ENCODE measurements at regions not wholly inside any gene's neighbourhood (a gene's known extent, or its start where the extent isn't known, plus 50 kb on each side); places are given as distances from the start of the nearest gene placed in this dataset.

- TF ChIP-seq YY1 (IDR thresholded peaks at IDR 0.05) (no peak), GABPA (IDR thresholded peaks at IDR 0.05 in 1 of 2, conservative IDR thresholded peaks at IDR 0.05 in 1 of 2) (no peak), HNF4G (IDR thresholded peaks at IDR 0.05) (no peak), CTCF (IDR thresholded peaks at IDR 0.05; ENCODE audit: low read depth, low read length, missing input control) (no peak), HNF4A (conservative IDR thresholded peaks at IDR 0.05) (no peak)
- TF ChIP-seq, protein P1, sequence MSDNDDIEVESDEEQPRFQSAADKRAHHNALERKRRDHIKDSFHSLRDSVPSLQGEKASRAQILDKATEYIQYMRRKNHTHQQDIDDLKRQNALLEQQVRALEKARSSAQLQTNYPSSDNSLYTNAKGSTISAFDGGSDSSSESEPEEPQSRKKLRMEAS (IDR thresholded peaks at IDR 0.05): no peak
Observed at GRCh38 chr7:155147624-155148023, 77.5 kb downstream of the HTR5A start (continued).

DNA sequence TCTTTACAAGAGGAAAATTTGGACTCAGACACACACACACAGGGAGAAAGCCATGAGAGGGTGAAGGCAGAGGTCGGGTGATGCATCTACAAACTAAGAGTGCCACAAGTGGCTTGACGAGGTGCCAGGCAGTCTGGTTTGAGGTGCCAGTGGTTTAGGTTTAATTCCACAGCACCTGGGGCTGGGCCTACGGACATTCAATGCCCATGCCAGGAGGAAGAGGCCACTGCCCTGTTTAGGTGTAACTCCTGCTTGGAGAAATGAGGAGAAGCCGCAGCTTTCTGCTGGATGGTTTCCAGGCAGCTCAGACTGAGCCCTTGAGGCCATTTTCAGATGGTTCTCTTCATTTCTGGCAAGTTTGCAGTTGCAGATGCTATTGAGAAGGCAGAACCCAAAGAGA is 83.6 kb downstream of the HTR5A start:
- H3K27ac ChIP-seq (ENCODE audit: low read depth in 1 of 2, low read length in 2 of 2): no peak overlapping the region
- no peaks in the 10 kb centered on the region for H3K4me1 ChIP-seq (ENCODE audit: control insufficient read depth in 4 of 4, insufficient read depth in 4 of 4, low read length in 3 of 4)
- DNase-seq (ENCODE audit: low spot score): no peak
- H3K27me3 ChIP-seq (ENCODE audit: control insufficient read depth in 4 of 4, insufficient read depth in 4 of 4, low read length in 3 of 4): no peaks in the 10 kb centered on the region
- H3K36me3 ChIP-seq (ENCODE audit: control insufficient read depth in 4 of 4, insufficient read depth in 3 of 4, low read depth in 1 of 4, low read length in 3 of 4): no peaks in the 10 kb centered on the region
- no peak for TF ChIP-seq SP1 (IDR thresholded peaks at IDR 0.05)
- TF ChIP-seq, protein P2, sequence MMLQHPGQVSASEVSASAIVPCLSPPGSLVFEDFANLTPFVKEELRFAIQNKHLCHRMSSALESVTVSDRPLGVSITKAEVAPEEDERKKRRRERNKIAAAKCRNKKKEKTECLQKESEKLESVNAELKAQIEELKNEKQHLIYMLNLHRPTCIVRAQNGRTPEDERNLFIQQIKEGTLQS (IDR thresholded peaks at IDR 0.05): no peak
- TF ChIP-seq FOXA1 (IDR thresholded peaks at IDR 0.05): no peak
- TF ChIP-seq HNF4A (conservative IDR thresholded peaks at IDR 0.05): no peak
- no peak for TF ChIP-seq JUND (IDR thresholded peaks at IDR 0.05)
- TF ChIP-seq TAF1 (conservative IDR thresholded peaks at IDR 0.05): no peak
- TF ChIP-seq, protein P1 (IDR thresholded peaks at IDR 0.05): no peak
- no peak overlapping the region for H3K4me3 ChIP-seq (ENCODE audit: low read depth in 1 of 3, low read length in 3 of 3)
- peaks cover 2 to 5% (median 4%) of the 10 kb centered on the region in 4 donors for H3K9me3 ChIP-seq (ENCODE audit: control insufficient read depth in 4 of 4, low read length in 3 of 4)
- H3K9ac ChIP-seq (ENCODE audit: low read depth in 1 of 2, low read length in 2 of 2): no peak overlapping the region
- WGBS: 61% methylated on average over 4 of the region's 4 CpGs

- Histone ChIP-seq H3K27ac (ENCODE audit: low read depth in 1 of 2, low read length in 2 of 2) (no peak overlapping the region), H3K36me3 (ENCODE audit: control insufficient read depth in 4 of 4, insufficient read depth in 3 of 4, low read depth in 1 of 4, low read length in 3 of 4) (no peaks in the 10 kb centered on the region), H3K27me3 (ENCODE audit: control insufficient read depth in 4 of 4, insufficient read depth in 4 of 4, low read length in 3 of 4) (no peaks in the 10 kb centered on the region), H3K9me3 (ENCODE audit: control insufficient read depth in 4 of 4, low read length in 3 of 4) (peaks cover 2 to 6% (median 4%) of the 10 kb centered on the region in 4 donors), H3K9ac (ENCODE audit: low read depth in 1 of 2, low read length in 2 of 2) (no peak overlapping the region), H3K4me1 (ENCODE audit: control insufficient read depth in 4 of 4, insufficient read depth in 4 of 4, low read length in 3 of 4) (no peaks in the 10 kb centered on the region), H3K4me3 (ENCODE audit: low read depth in 1 of 3, low read length in 3 of 3) (no peak overlapping the region)
- no peak for TF ChIP-seq NR2F2 (IDR thresholded peaks at IDR 0.05)
- no peak for TF ChIP-seq GABPA (IDR thresholded peaks at IDR 0.05 in 1 of 2, conservative IDR thresholded peaks at IDR 0.05 in 1 of 2)
- no peak for TF ChIP-seq JUND (IDR thresholded peaks at IDR 0.05)
- WGBS: 66% methylated on average over 10 of the region's 10 CpGs
- no peak for DNase-seq (ENCODE audit: low spot score)
Observed at GRCh38 chr7:155154586-155154985, 84.5 kb downstream of the HTR5A start.

DNA sequence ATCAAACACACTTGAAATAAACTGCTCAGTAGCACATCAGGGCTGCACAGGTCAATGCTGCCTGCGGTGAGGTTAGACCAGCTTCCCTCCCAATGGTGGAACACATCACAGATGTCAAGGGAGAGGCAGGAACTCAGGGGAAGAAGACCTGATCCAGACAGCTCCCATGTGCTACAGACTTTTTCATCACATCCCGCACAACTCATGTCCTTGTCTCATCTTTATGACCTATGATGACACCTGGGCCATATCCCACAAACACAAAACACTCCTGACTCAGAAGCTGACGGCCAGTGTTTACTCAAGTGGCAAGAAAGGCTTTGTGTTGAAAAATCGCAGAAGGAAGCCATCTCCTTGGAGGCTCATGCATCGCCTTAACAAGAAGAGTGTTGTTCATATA is 91.6 kb downstream of the HTR5A start:
- DNase-seq (ENCODE audit: low spot score): no peak
- Histone ChIP-seq H3K27me3 (ENCODE audit: control insufficient read depth in 4 of 4, insufficient read depth in 4 of 4, low read length in 3 of 4) (no peaks in the 10 kb centered on the region), H3K27ac (ENCODE audit: low read depth in 1 of 2, low read length in 2 of 2) (no peak overlapping the region), H3K9ac (ENCODE audit: low read depth in 1 of 2, low read length in 2 of 2) (no peak overlapping the region), H3K4me3 (ENCODE audit: low read depth in 1 of 3, low read length in 3 of 3) (no peak overlapping the region), H3K4me1 (ENCODE audit: control insufficient read depth in 4 of 4, insufficient read depth in 4 of 4, low read length in 3 of 4) (no peaks in the 10 kb centered on the region), H3K36me3 (ENCODE audit: control insufficient read depth in 4 of 4, insufficient read depth in 3 of 4, low read depth in 1 of 4, low read length in 3 of 4) (no peaks in the 10 kb centered on the region), H3K9me3 (ENCODE audit: control insufficient read depth in 4 of 4, low read length in 3 of 4) (peaks cover 0 to 6% (median 2%) of the 10 kb centered on the region in 4 donors)
- TF ChIP-seq RAD21 (IDR thresholded peaks at IDR 0.05) (no peak), TAF1 (conservative IDR thresholded peaks at IDR 0.05) (no peak), GABPA (IDR thresholded peaks at IDR 0.05 in 1 of 2, conservative IDR thresholded peaks at IDR 0.05 in 1 of 2) (no peak), YY1 (IDR thresholded peaks at IDR 0.05) (no peak), EGR1 (IDR thresholded peaks at IDR 0.05; ENCODE audit: low read depth in 2 of 2) (no peak), HNF4G (IDR thresholded peaks at IDR 0.05) (no peak), HNF4A (conservative IDR thresholded peaks at IDR 0.05) (no peak), JUND (IDR thresholded peaks at IDR 0.05) (no peak), SP1 (IDR thresholded peaks at IDR 0.05) (no peak)
- TF ChIP-seq, protein P2 (IDR thresholded peaks at IDR 0.05): no peak
- TF ChIP-seq, protein P3, sequence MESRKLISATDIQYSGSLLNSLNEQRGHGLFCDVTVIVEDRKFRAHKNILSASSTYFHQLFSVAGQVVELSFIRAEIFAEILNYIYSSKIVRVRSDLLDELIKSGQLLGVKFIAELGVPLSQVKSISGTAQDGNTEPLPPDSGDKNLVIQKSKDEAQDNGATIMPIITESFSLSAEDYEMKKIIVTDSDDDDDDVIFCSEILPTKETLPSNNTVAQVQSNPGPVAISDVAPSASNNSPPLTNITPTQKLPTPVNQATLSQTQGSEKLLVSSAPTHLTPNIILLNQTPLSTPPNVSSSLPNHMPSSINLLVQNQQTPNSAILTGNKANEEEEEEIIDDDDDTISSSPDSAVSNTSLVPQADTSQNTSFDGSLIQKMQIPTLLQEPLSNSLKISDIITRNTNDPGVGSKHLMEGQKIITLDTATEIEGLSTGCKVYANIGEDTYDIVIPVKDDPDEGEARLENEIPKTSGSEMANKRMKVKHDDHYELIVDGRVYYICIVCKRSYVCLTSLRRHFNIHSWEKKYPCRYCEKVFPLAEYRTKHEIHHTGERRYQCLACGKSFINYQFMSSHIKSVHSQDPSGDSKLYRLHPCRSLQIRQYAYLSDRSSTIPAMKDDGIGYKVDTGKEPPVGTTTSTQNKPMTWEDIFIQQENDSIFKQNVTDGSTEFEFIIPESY (IDR thresholded peaks at IDR 0.05): no peak
- TF ChIP-seq, protein P1 (IDR thresholded peaks at IDR 0.05): no peak
- WGBS: 66% methylated on average over 5 of the region's 5 CpGs
